SJSA1 (cell line): ENCODE measurements at regions not wholly inside any gene's neighbourhood (a gene's known extent, or its start where the extent isn't known, plus 50 kb on each side); places are given as distances from the start of the nearest gene placed in this dataset.
"Not testable (repeated sequence)": the region's sequence is repeated elsewhere in the genome, so short reads cannot be mapped to it uniquely, and the experiment has no call there.

Experiments used
- DNase-seq, 2 experiments: peaks; one replicate each; pipeline ENCODE4 v3.0.0-alpha.2; 2015 to 2020; ENCODE audit warnings: low spot score in 2 of 2, low read depth in 1 of 2
- H3K27ac ChIP-seq: fragments of 250-450 bp; sonication (Bioruptor Pico); 2 replicates; pipeline ENCODE4 v1.5.1; 2020; ENCODE audit warnings: mild to moderate bottlenecking, moderate library complexity
- H3K27me3 ChIP-seq: fragments of 250-450 bp; sonication (Bioruptor Pico); replicated peaks from 2 replicates; pipeline ENCODE4 v1.5.1; 2020; ENCODE audit warnings: mild to moderate bottlenecking, moderate library complexity
- H3K36me3 ChIP-seq: fragments of 250-450 bp; sonication (Bioruptor Pico); 2 replicates; pipeline ENCODE4 v1.5.1; 2020; ENCODE audit warnings: mild to moderate bottlenecking
- H3K4me1 ChIP-seq: fragments of 250-450 bp; sonication (Bioruptor Pico); replicated peaks from 2 replicates; pipeline ENCODE4 v1.6.1; 2021; ENCODE audit warnings: mild to moderate bottlenecking
- H3K4me3 ChIP-seq: fragments of 250-450 bp; sonication (Bioruptor Pico); 2 replicates; pipeline ENCODE4 v1.5.1; 2020; ENCODE audit warnings: mild to moderate bottlenecking
- H3K9me3 ChIP-seq: fragments of 250-450 bp; sonication (Bioruptor Pico); replicated peaks from 2 replicates; pipeline ENCODE4 v1.5.1; 2020; ENCODE audit warnings: mild to moderate bottlenecking

- Histone ChIP-seq H3K4me1 (no peaks in the 10 kb centered on the region), H3K9me3 (no peaks in the 10 kb centered on the region), H3K4me3 (no peak overlapping the region), H3K27me3 (no peaks in the 10 kb centered on the region), H3K36me3 (no peaks in the 10 kb centered on the region), H3K27ac (no peak overlapping the region)
- DNase-seq = no peak
Measured at GRCh38 chr3:162710332-162711112, 1213.9 kb downstream of the OTOL1 start.

GRCh38 chr3:162717074-162717473, 1220.5 kb downstream of the OTOL1 start:
- not testable (repeated sequence) for H3K27ac ChIP-seq, H3K36me3 ChIP-seq, H3K4me1 ChIP-seq, DNase-seq, H3K4me3 ChIP-seq, H3K27me3 ChIP-seq, H3K9me3 ChIP-seq

- no peak for DNase-seq
- Histone ChIP-seq H3K27ac (no peak overlapping the region), H3K4me1 (no peaks in the 10 kb centered on the region), H3K4me3 (no peak overlapping the region), H3K36me3 (no peaks in the 10 kb centered on the region), H3K27me3 (no peaks in the 10 kb centered on the region), H3K9me3 (0 out of 2 replicates have a peak, but pooled peaks cover 2% of the 10 kb centered on the region)
Measured at GRCh38 chr3:162718697-162719096, 1222.1 kb downstream of the OTOL1 start.

GRCh38 chr3:162719684-162720341, 1223.2 kb downstream of the OTOL1 start:
- Histone ChIP-seq H3K27me3 (no peaks in the 10 kb centered on the region), H3K4me1 (no peaks in the 10 kb centered on the region), H3K9me3 (0 out of 2 replicates have a peak, but pooled peaks cover 2% of the 10 kb centered on the region), H3K36me3 (no peaks in the 10 kb centered on the region), H3K27ac (no peak overlapping the region), H3K4me3 (no peak overlapping the region)
- no peak for DNase-seq

- H3K36me3 ChIP-seq = no peaks in the 10 kb centered on the region
- no peaks in the 10 kb centered on the region for H3K4me1 ChIP-seq
- DNase-seq = no peak
- no peak overlapping the region for H3K27ac ChIP-seq
- no peaks in the 10 kb centered on the region for H3K27me3 ChIP-seq
- H3K4me3 ChIP-seq = no peak overlapping the region
- 0 out of 2 replicates have a peak, but pooled peaks cover 2% of the 10 kb centered on the region for H3K9me3 ChIP-seq
Measured at GRCh38 chr3:162721736-162722135, 1225.1 kb downstream of the OTOL1 start.

- H3K36me3 ChIP-seq = no peaks in the 10 kb centered on the region
- no peak for DNase-seq
- H3K27ac ChIP-seq = no peak overlapping the region
- no peaks in the 10 kb centered on the region for H3K27me3 ChIP-seq
- H3K9me3 ChIP-seq = 0 out of 2 replicates have a peak, but pooled peaks cover 2% of the 10 kb centered on the region
- no peaks in the 10 kb centered on the region for H3K4me1 ChIP-seq
- no peak overlapping the region for H3K4me3 ChIP-seq
Measured at GRCh38 chr3:162722337-162722736, 1225.7 kb downstream of the OTOL1 start.

GRCh38 chr3:162722796-162723195, 1226.2 kb downstream of the OTOL1 start:
- not testable (repeated sequence) for H3K36me3 ChIP-seq, H3K27me3 ChIP-seq, DNase-seq, H3K9me3 ChIP-seq, H3K4me3 ChIP-seq, H3K4me1 ChIP-seq, H3K27ac ChIP-seq

GRCh38 chr3:162729686-162730085, 1233.1 kb downstream of the OTOL1 start:
- no peaks in the 10 kb centered on the region for H3K27me3 ChIP-seq
- H3K4me1 ChIP-seq = no peaks in the 10 kb centered on the region
- H3K27ac ChIP-seq = no peak overlapping the region
- DNase-seq = no peak
- no peak overlapping the region for H3K4me3 ChIP-seq
- H3K36me3 ChIP-seq = no peaks in the 10 kb centered on the region
- no peaks in the 10 kb centered on the region for H3K9me3 ChIP-seq

GRCh38 chr3:162731961-162732360, 1235.4 kb downstream of the OTOL1 start:
- not testable (repeated sequence) for H3K36me3 ChIP-seq, H3K9me3 ChIP-seq, H3K27ac ChIP-seq, DNase-seq, H3K27me3 ChIP-seq, H3K4me1 ChIP-seq, H3K4me3 ChIP-seq

GRCh38 chr3:162738784-162739183, 1242.2 kb downstream of the OTOL1 start:
- Histone ChIP-seq H3K4me1 (no peaks in the 10 kb centered on the region), H3K36me3 (no peaks in the 10 kb centered on the region), H3K4me3 (no peak overlapping the region), H3K9me3 (no peaks in the 10 kb centered on the region), H3K27me3 (no peaks in the 10 kb centered on the region), H3K27ac (no peak overlapping the region)
- no peak for DNase-seq

- Histone ChIP-seq H3K4me1 (no peaks in the 10 kb centered on the region), H3K36me3 (no peaks in the 10 kb centered on the region), H3K9me3 (no peaks in the 10 kb centered on the region), H3K27ac (no peak overlapping the region), H3K27me3 (no peaks in the 10 kb centered on the region), H3K4me3 (no peak overlapping the region)
- no peak for DNase-seq
Measured at GRCh38 chr3:162740941-162741596, 1244.5 kb downstream of the OTOL1 start.

- Histone ChIP-seq H3K4me3 (no peak overlapping the region), H3K4me1 (no peaks in the 10 kb centered on the region), H3K27ac (no peak overlapping the region), H3K27me3 (no peaks in the 10 kb centered on the region), H3K9me3 (no peaks in the 10 kb centered on the region), H3K36me3 (no peaks in the 10 kb centered on the region)
- no peak for DNase-seq
Measured at GRCh38 chr3:162742159-162742717, 1245.6 kb downstream of the OTOL1 start.

- Histone ChIP-seq H3K27me3 (no peaks in the 10 kb centered on the region), H3K36me3 (no peaks in the 10 kb centered on the region), H3K4me1 (no peaks in the 10 kb centered on the region), H3K9me3 (no peaks in the 10 kb centered on the region), H3K27ac (no peak overlapping the region), H3K4me3 (no peak overlapping the region)
- no peak for DNase-seq
Measured at GRCh38 chr3:162743091-162743490, 1246.5 kb downstream of the OTOL1 start.

- Histone ChIP-seq H3K27ac (no peak overlapping the region), H3K27me3 (no peaks in the 10 kb centered on the region), H3K9me3 (no peaks in the 10 kb centered on the region), H3K4me3 (no peak overlapping the region), H3K4me1 (no peaks in the 10 kb centered on the region), H3K36me3 (no peaks in the 10 kb centered on the region)
- DNase-seq = no peak
Measured at GRCh38 chr3:162760789-162761188, 1264.2 kb downstream of the OTOL1 start.
